GM12873 (cell line): ENCODE measurements at regions not wholly inside any gene's neighbourhood (a gene's known extent, or its start where the extent isn't known, plus 50 kb on each side); places are given as distances from the start of the nearest gene placed in this dataset.

Experiments
- TF ChIP-seq, protein P1 (sequence below): IDR thresholded peaks from 2 replicates; pipeline ENCODE4 v1.5.1; 2012; ENCODE audit warnings: low read depth, mild to moderate bottlenecking, moderate library complexity, low read length, control low read depth; ENCODE audit not compliant: insufficient read depth; ENCODE audit errors: missing control alignments

DNA sequence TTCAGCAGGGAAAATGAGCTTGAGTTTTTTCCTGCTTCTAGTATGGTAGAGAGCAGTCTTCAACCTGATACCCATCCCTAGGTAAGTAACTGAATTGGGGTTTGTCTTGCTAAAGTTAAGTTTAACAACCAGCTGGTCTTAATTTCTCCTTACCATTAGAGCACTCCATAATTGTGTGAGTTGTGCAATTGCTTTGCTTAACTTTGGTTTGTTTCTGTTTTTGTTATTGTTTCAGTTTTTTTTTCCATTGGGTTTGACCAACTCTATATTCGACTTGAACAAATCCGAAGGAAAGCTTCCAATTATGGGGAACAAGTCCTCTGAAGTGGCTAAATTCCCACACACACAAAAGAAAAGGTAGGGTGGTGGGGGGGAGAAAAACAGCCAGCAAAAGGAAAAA lies 641.1 kb downstream of the PLA2G4A start:
- TF ChIP-seq, protein P1, sequence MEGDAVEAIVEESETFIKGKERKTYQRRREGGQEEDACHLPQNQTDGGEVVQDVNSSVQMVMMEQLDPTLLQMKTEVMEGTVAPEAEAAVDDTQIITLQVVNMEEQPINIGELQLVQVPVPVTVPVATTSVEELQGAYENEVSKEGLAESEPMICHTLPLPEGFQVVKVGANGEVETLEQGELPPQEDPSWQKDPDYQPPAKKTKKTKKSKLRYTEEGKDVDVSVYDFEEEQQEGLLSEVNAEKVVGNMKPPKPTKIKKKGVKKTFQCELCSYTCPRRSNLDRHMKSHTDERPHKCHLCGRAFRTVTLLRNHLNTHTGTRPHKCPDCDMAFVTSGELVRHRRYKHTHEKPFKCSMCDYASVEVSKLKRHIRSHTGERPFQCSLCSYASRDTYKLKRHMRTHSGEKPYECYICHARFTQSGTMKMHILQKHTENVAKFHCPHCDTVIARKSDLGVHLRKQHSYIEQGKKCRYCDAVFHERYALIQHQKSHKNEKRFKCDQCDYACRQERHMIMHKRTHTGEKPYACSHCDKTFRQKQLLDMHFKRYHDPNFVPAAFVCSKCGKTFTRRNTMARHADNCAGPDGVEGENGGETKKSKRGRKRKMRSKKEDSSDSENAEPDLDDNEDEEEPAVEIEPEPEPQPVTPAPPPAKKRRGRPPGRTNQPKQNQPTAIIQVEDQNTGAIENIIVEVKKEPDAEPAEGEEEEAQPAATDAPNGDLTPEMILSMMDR = no peak

- TF ChIP-seq, protein P1 = no peak
These were observed 642.8 kb downstream of the PLA2G4A start for GRCh38 chr1:187471555-187471954.

GRCh38 chr1:187474336-187474735 lies 645.6 kb downstream of the PLA2G4A start:
- TF ChIP-seq, protein P1 = no peak

DNA sequence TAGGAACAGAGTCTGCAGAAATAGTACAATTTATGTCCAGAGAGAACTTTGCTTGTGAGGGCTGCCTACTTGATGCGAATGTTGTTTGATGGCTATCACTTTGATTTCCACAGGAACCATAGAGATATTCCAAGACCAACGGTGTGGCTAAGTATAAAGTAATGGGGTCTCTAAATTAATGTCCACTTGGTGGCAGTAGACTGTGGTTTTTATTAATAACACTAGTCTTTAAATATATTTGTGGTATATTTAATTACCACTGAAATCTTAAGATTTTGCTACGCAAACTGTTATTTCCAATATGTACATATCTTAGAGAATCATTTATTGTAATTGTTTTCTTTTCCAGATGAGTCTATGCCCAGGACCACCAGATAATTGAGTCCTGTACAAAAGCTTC lies 647.9 kb downstream of the PLA2G4A start:
- TF ChIP-seq, protein P1 = no peak

GRCh38 chr1:187477103-187477502 lies 648.4 kb downstream of the PLA2G4A start:
- TF ChIP-seq, protein P1 = no peak

DNA sequence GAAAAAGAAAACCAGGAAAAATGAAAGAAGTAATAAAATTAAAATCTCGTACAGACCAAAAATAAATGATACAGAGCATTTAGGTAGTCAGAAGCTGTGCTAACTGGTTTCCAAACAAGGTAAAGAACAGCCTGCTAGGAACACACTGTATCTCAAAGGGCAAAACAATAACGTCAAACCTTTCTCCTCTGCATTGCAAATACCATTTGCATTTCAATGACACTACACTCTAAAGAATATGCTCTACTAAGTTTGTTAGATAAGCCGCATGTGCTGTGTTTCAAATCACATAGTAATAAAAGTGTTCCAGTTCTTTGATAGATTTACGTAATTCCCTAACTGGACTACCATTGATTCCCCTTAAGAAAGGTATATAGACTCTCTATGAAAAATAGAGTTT lies 648.8 kb downstream of the PLA2G4A start:
- TF ChIP-seq, protein P1 = no peak

DNA sequence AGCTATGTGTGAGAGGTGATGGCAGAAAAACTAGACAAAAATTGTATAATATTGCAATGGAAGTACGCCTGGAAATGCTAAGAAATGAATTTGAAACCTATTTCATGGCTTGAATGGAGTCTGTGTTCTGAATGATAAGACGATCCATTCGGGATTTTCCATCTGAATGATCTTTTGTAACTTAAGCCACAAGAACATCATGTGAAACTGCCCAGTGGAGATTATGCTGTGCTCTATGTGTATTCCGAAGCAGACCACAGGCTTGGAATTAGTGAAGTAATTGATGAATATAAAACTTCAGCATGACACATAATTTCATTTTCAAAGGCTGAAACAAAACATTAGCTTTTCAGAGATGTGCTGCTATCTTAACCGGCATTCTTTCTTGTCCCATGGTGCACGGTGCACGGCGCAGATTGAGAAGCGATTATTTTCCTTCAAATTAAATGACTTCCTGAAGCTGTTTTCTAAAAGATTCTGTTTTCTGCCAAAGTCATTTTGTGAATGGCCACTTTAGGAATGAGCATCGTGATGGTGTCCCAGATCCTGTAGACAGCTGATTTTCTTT lies 652.9 kb downstream of the PLA2G4A start:
- TF ChIP-seq, protein P1 = no peak
